ENCODE measurements at regions not wholly inside any gene's neighbourhood (a gene's known extent, or its start where the extent isn't known, plus 50 kb on each side); places are given as distances from the start of the nearest gene placed in this dataset.
"Not testable (repeated sequence)": the region's sequence is repeated elsewhere in the genome, so short reads cannot be mapped to it uniquely, and the experiment has no call there.

- no peak for ATAC-seq (ENCODE audit: low read depth)
- Histone ChIP-seq H3K9ac (ENCODE audit: low read depth, low read length) (no peak overlapping the region), H3K9me1 (ENCODE audit: insufficient read depth, low read length) (no peaks in the 10 kb centered on the region; the same call in 1 of the 2 replicates), H4K5ac (ENCODE audit: low read depth, low read length) (no peak overlapping the region), H2BK5ac (ENCODE audit: low read depth, low read length, poor library complexity, severe bottlenecking) (no peak overlapping the region), H4K20me1 (ENCODE audit: insufficient read depth, low read length) (no peaks in the 10 kb centered on the region), H2AFZ (replicated peaks; ENCODE audit: low read length, poor library complexity) (no peak overlapping the region), H3K4me2 (ENCODE audit: low read depth, low read length) (no peak overlapping the region), H3K18ac (ENCODE audit: low read depth, low read length) (no peak overlapping the region), H3K36me3 (ENCODE audit: control insufficient read depth, insufficient read depth, low read length) (no peaks in the 10 kb centered on the region), H4K8ac (ENCODE audit: low read depth in 2 of 2, low read length in 2 of 2) (no peak overlapping the region), H3K14ac (replicated peaks; ENCODE audit: low read depth, low read length) (no peak overlapping the region), H3K27ac (ENCODE audit: insufficient read depth, low read length) (no peak overlapping the region), H3K4me3 (ENCODE audit: insufficient read depth, low read depth, low read length) (no peak overlapping the region), H3K56ac (ENCODE audit: extremely low read depth, insufficient read depth, low read length) (no peak overlapping the region), H3K4me1 (ENCODE audit: control insufficient read depth, insufficient read depth, low read length) (peaks cover 5% of the 10 kb centered on the region), H2BK120ac (ENCODE audit: low read depth, low read length) (no peak overlapping the region), H3K23ac (ENCODE audit: low read depth, low read length) (no peak overlapping the region), H3K27me3 (ENCODE audit: control insufficient read depth, insufficient read depth, low read length) (no peaks in the 10 kb centered on the region), H3K79me1 (ENCODE audit: low read depth in 1 of 2, low read length in 2 of 2) (no peaks in the 10 kb centered on the region), H2BK15ac (ENCODE audit: low read depth, low read length) (no peak overlapping the region), H3K9me3 (ENCODE audit: control insufficient read depth, insufficient read depth, low read length) (no peaks in the 10 kb centered on the region), H2BK20ac (ENCODE audit: low read depth, low read length) (no peak overlapping the region), H4K91ac (ENCODE audit: insufficient read depth, low read depth, low read length) (no peak overlapping the region), H2AK9ac (replicated peaks; ENCODE audit: low read depth, low read length, poor library complexity) (no peak overlapping the region), H2AK5ac (ENCODE audit: low read depth, low read length) (no peak overlapping the region), H3K4ac (ENCODE audit: low read depth, low read length) (no peak overlapping the region)
- intact Hi-C loops (cut with micrococcal nuclease) = no loop called here
- ChIA-PET CTCF (no interaction called here), POLR2A (ENCODE audit: unreplicated experiment) (no interaction called here)
- dilution Hi-C loops (cut with HindIII; ENCODE audit: low sequenced_read_pairs, unreplicated experiment) = no loop called here
- DNase-seq = no peak
- TF ChIP-seq FOS (IDR thresholded peaks at IDR 0.05; ENCODE audit: low read depth, low read length) = no peak
- TF ChIP-seq USF2 (IDR thresholded peaks at IDR 0.05; ENCODE audit: low read depth, low read length) = no peak
- in situ Hi-C loops (cut with MboI; ENCODE audit: low sequenced_read_pairs) = no loop called here
- WGBS, 2 experiments (ENCODE audit: extremely low coverage in 2 of 2, insufficient read length in 1 of 2) = 57% methylated on average over 3 of the region's 5 CpGs; no CpG with 5 or more reads in 1 of the 2 experiments
- BruUV-seq (replicated peaks) = no TSS peak
These were observed 103.8 kb upstream of the NEDD4L start for GRCh38 chr18:57940166-57940660.

- H4K8ac ChIP-seq (ENCODE audit: low read depth in 2 of 2, low read length in 2 of 2); H4K20me1 ChIP-seq (ENCODE audit: insufficient read depth, low read length); H2AK5ac ChIP-seq (ENCODE audit: low read depth, low read length); H4K5ac ChIP-seq (ENCODE audit: low read depth, low read length); POLR2A ChIA-PET (ENCODE audit: unreplicated experiment); H3K9ac ChIP-seq (ENCODE audit: low read depth, low read length); H2BK120ac ChIP-seq (ENCODE audit: low read depth, low read length); H3K14ac ChIP-seq (replicated peaks; ENCODE audit: low read depth, low read length); H2AFZ ChIP-seq (replicated peaks; ENCODE audit: low read length, poor library complexity); H3K36me3 ChIP-seq (ENCODE audit: control insufficient read depth, insufficient read depth, low read length); H2BK15ac ChIP-seq (ENCODE audit: low read depth, low read length); H3K9me1 ChIP-seq (ENCODE audit: insufficient read depth, low read length); CTCF ChIA-PET; H4K91ac ChIP-seq (ENCODE audit: insufficient read depth, low read depth, low read length); H3K56ac ChIP-seq (ENCODE audit: extremely low read depth, insufficient read depth, low read length); H3K9me3 ChIP-seq (ENCODE audit: control insufficient read depth, insufficient read depth, low read length); H3K27ac ChIP-seq (ENCODE audit: insufficient read depth, low read length); H3K18ac ChIP-seq (ENCODE audit: low read depth, low read length); H3K4me2 ChIP-seq (ENCODE audit: low read depth, low read length); H3K4me1 ChIP-seq (ENCODE audit: control insufficient read depth, insufficient read depth, low read length); H3K27me3 ChIP-seq (ENCODE audit: control insufficient read depth, insufficient read depth, low read length); DNase-seq; intact Hi-C loops (cut with micrococcal nuclease); H3K4me3 ChIP-seq (ENCODE audit: insufficient read depth, low read depth, low read length); ATAC-seq (ENCODE audit: low read depth); H2BK20ac ChIP-seq (ENCODE audit: low read depth, low read length); H2AK9ac ChIP-seq (replicated peaks; ENCODE audit: low read depth, low read length, poor library complexity); dilution Hi-C loops (cut with HindIII; ENCODE audit: low sequenced_read_pairs, unreplicated experiment); H3K79me1 ChIP-seq (ENCODE audit: low read depth in 1 of 2, low read length in 2 of 2); H3K4ac ChIP-seq (ENCODE audit: low read depth, low read length); in situ Hi-C loops (cut with MboI; ENCODE audit: low sequenced_read_pairs); BruUV-seq (replicated peaks); H2BK5ac ChIP-seq (ENCODE audit: low read depth, low read length, poor library complexity, severe bottlenecking); H3K23ac ChIP-seq (ENCODE audit: low read depth, low read length): not testable (repeated sequence)
These were observed 109.7 kb upstream of the NEDD4L start for GRCh38 chr18:57934375-57934774.

All from IMR-90 (cell line).